ENCODE measurements at regions not wholly inside any gene's neighbourhood (a gene's known extent, or its start where the extent isn't known, plus 50 kb on each side); places are given as distances from the start of the nearest gene placed in this dataset.

DNA sequence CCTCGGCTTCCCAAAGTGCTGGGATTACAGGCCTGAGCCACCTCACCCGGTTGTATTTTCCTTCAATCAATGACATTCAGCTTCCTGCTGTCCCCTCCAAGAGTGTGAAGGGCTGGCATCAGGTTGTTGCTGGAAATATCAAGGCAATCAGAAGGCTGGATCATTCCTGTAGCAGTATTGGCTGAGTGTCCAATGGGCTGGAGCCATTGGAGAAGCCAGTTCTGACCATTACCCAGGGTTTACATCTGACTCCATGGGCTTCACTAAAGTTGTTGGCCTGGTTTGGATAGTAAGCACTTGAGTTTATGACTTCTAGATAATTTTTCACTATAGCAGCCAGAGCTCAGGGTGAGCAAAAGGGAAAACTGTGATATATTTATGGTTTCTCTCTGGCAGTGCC, 137.0 kb downstream of the DLEU7 start:
- TF ChIP-seq ZNF639 (tag by site-specific recombination; IDR thresholded peaks at IDR 0.05): no peak
- ChIA-PET CTCF (interaction anchor here (0.7 to 0.9 kb wide), 2 partner anchors 95 to 153 kb away, joined by 3 to 6 read pairs; no protein-coding TSS in a partner anchor), POLR2A (no interaction called here)
- Histone ChIP-seq H3K4me3 (ENCODE audit: low read depth, low read length) (no peak overlapping the region), H3K9me3 (ENCODE audit: control insufficient read depth, insufficient read depth, low read depth, low read length) (no peaks in the 10 kb centered on the region), H3K27ac (ENCODE audit: extremely low read depth, low read depth, low read length) (no peak overlapping the region), H3K36me3 (ENCODE audit: control insufficient read depth in 2 of 2, insufficient read depth in 1 of 2, low read length in 2 of 2) (no peaks in the 10 kb centered on the region), H3K4me1 (ENCODE audit: control insufficient read depth, insufficient read depth, low read length) (no peaks in the 10 kb centered on the region)

GRCh38 chr13:50707628-50708027, 135.9 kb downstream of the DLEU7 start:
- no peaks in the 10 kb centered on the region for H3K9me3 ChIP-seq (ENCODE audit: control insufficient read depth, insufficient read depth, low read depth, low read length)
- H3K36me3 ChIP-seq (ENCODE audit: control insufficient read depth in 2 of 2, insufficient read depth in 1 of 2, low read length in 2 of 2): no peaks in the 10 kb centered on the region
- H3K4me1 ChIP-seq (ENCODE audit: control insufficient read depth, insufficient read depth, low read length): no peaks in the 10 kb centered on the region
- H3K27ac ChIP-seq (ENCODE audit: extremely low read depth, low read depth, low read length): no peak overlapping the region
- ChIA-PET POLR2A (no interaction called here), CTCF (interaction anchor here (0.9 to 1.0 kb wide), 2 partner anchors 93 to 204 kb away, joined by 3 read pairs; no protein-coding TSS in a partner anchor)
- TF ChIP-seq ZNF19 (tag by site-specific recombination; IDR thresholded peaks at IDR 0.05; ENCODE audit: low read depth) (no peak), ZNF16 (tag by site-specific recombination; IDR thresholded peaks at IDR 0.05; ENCODE audit: low read depth) (no peak), ZNF175 (tag by site-specific recombination; IDR thresholded peaks at IDR 0.05) (no peak), ZBTB21 (tag by site-specific recombination; IDR thresholded peaks at IDR 0.05) (no peak), ZNF544 (tag by site-specific recombination; IDR thresholded peaks at IDR 0.05) (no peak), ZNF621 (tag by site-specific recombination; IDR thresholded peaks at IDR 0.05) (no peak), ZNF362 (tag by site-specific recombination; IDR thresholded peaks at IDR 0.05) (no peak), ZNF416 (tag by site-specific recombination; IDR thresholded peaks at IDR 0.05) (no peak), CTCF (tag by site-specific recombination; IDR thresholded peaks at IDR 0.05) (no peak), ZNF155 (tag by site-specific recombination; IDR thresholded peaks at IDR 0.05) (no peak), ZNF585B (tag by site-specific recombination; IDR thresholded peaks at IDR 0.05) (no peak), ZBTB48 (tag by site-specific recombination; IDR thresholded peaks at IDR 0.05) (no peak), ZNF488 (tag by site-specific recombination; IDR thresholded peaks at IDR 0.05) (no peak), ZNF555 (tag by site-specific recombination; conservative IDR thresholded peaks at IDR 0.05) (no peak), ZBTB26 (tag by site-specific recombination; optimal IDR thresholded peaks at IDR 0.05) (no peak)
- TF ChIP-seq, protein P1, sequence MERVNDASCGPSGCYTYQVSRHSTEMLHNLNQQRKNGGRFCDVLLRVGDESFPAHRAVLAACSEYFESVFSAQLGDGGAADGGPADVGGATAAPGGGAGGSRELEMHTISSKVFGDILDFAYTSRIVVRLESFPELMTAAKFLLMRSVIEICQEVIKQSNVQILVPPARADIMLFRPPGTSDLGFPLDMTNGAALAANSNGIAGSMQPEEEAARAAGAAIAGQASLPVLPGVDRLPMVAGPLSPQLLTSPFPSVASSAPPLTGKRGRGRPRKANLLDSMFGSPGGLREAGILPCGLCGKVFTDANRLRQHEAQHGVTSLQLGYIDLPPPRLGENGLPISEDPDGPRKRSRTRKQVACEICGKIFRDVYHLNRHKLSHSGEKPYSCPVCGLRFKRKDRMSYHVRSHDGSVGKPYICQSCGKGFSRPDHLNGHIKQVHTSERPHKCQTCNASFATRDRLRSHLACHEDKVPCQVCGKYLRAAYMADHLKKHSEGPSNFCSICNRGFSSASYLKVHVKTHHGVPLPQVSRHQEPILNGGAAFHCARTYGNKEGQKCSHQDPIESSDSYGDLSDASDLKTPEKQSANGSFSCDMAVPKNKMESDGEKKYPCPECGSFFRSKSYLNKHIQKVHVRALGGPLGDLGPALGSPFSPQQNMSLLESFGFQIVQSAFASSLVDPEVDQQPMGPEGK (tag by site-specific recombination; IDR thresholded peaks at IDR 0.05): no peak
- no peak overlapping the region for H3K4me3 ChIP-seq (ENCODE audit: low read depth, low read length)

Data from HEK293 (cell line).